22Rv1 (cell line): ENCODE measurements at regions not wholly inside any gene's neighbourhood (a gene's known extent, or its start where the extent isn't known, plus 50 kb on each side); places are given as distances from the start of the nearest gene placed in this dataset.

Experiments
- CTCF ChIP-seq: fragments of 450-650 bp; IDR thresholded peaks from 2 replicates; pipeline ENCODE4 v1.5.1; 2017; ENCODE audit warnings: mild to moderate bottlenecking
- ZFX ChIP-seq: fragments of 450-650 bp; IDR thresholded peaks from 2 replicates; pipeline ENCODE4 v1.6.1; 2017; ENCODE audit warnings: antibody characterized with exemption, borderline replicate concordance

DNA sequence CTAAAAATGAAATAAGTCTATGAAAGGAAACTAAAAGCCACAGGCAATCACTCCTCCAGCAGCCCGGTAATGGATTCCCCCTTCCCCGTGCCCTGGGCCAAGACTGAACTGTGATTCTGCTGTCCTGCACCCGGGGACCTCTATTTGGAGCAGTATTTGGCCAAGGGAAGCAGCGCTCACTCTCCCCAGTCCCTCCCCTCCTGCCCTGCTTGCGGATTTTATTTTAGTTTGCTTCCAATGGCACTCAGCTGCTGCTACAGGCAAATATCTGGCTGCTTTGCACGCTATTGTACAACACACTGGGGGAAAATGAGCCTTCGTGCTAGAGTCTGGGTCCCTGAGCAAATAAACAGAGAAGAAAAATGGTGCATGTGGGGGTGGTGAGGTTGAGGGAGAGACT lies 975.7 kb upstream of the RBFOX1 start:
- TF ChIP-seq CTCF (no peak), ZFX (no peak)
